Endodermal cell (in vitro differentiated cells): ENCODE measurements at regions not wholly inside any gene's neighbourhood (a gene's known extent, or its start where the extent isn't known, plus 50 kb on each side); places are given as distances from the start of the nearest gene placed in this dataset.

Experiments
- DNase-seq: peaks from one replicate; pipeline ENCODE4 v3.0.0-alpha.2; 2017
- H3K27ac ChIP-seq: 2 replicates; pipeline ENCODE4 v1.5.1; 2013; ENCODE audit warnings: mild to moderate bottlenecking, low read depth, low read length, moderate library complexity
- H3K27me3 ChIP-seq: 2 replicates; pipeline ENCODE4 v1.6.1; 2013; ENCODE audit warnings: mild to moderate bottlenecking, low read length, moderate library complexity; ENCODE audit not compliant: insufficient read depth, control insufficient read depth, poor library complexity, severe bottlenecking
- H3K36me3 ChIP-seq: 2 replicates; pipeline ENCODE4 v1.7.0; 2013; ENCODE audit warnings: mild to moderate bottlenecking, low read length, moderate library complexity; ENCODE audit not compliant: control insufficient read depth, insufficient read depth
- H3K4me1 ChIP-seq: one replicate; pipeline ENCODE4 v1.7.0; 2013; ENCODE audit warnings: low read length; ENCODE audit not compliant: control insufficient read depth, insufficient read depth
- H3K4me3 ChIP-seq: 2 replicates; pipeline ENCODE4 v1.5.1; 2013; ENCODE audit warnings: mild to moderate bottlenecking, low read length, moderate library complexity
- H3K9ac ChIP-seq: 2 replicates; pipeline ENCODE4 v1.6.1; 2013; ENCODE audit warnings: mild to moderate bottlenecking, low read length, moderate library complexity; ENCODE audit not compliant: poor library complexity, severe bottlenecking; ENCODE audit errors: extremely low read depth
- H3K9me3 ChIP-seq: 2 replicates; pipeline ENCODE4 v1.6.1; 2013; ENCODE audit warnings: mild to moderate bottlenecking, low read length, moderate library complexity; ENCODE audit not compliant: control insufficient read depth
- H3K27ac Mint-ChIP-seq: 2 replicates; pipeline ENCODE4 v1.8.0; 2020; ENCODE audit warnings: mixed read lengths
- H3K27me3 Mint-ChIP-seq: 2 replicates; pipeline ENCODE4 v1.8.0; 2021; ENCODE audit warnings: mild to moderate bottlenecking, mixed read lengths; ENCODE audit not compliant: insufficient read depth
- H3K36me3 Mint-ChIP-seq: 2 replicates; pipeline ENCODE4 v1.8.0; 2020; ENCODE audit warnings: low read depth, mixed read lengths
- H3K4me1 Mint-ChIP-seq: 2 replicates; pipeline ENCODE4 v1.8.0; 2020; ENCODE audit warnings: mixed read lengths
- H3K4me3 Mint-ChIP-seq: 2 replicates; pipeline ENCODE4 v1.8.0; 2020; ENCODE audit warnings: mild to moderate bottlenecking, moderate library complexity, mixed read lengths
- H3K9me3 Mint-ChIP-seq: 2 replicates; pipeline ENCODE4 v1.8.0; 2020; ENCODE audit warnings: mild to moderate bottlenecking, mixed read lengths
- CTCF ChIP-seq: fragments of 200-600 bp; sonication (generic); conservative IDR thresholded peaks from 2 replicates; pipeline ENCODE4 v1.5.0; 2021; ENCODE audit warnings: antibody characterized with exemption, mild to moderate bottlenecking
- WGBS, 2 experiments: methylation state at CpG; one replicate each; pipeline versions ENCODE4 v1.1.5 to v1.1.7; 2013; ENCODE audit warnings: missing lambda C conversion rate in 2 of 2, mixed read lengths in 1 of 2; ENCODE audit not compliant: insufficient coverage in 1 of 2, insufficient read length in 1 of 2; 5-methylcytosine and 5-hydroxymethylcytosine counted together

GRCh38 chr10:28058746-28059145 is 59.9 kb upstream of the ODAD2 start:
- H3K9ac ChIP-seq = no peak overlapping the region
- no peak overlapping the region for H3K4me3 ChIP-seq
- peaks cover 5% of the 10 kb centered on the region for H3K36me3 Mint-ChIP-seq
- peaks cover 8% of the 10 kb centered on the region for H3K4me1 Mint-ChIP-seq
- H3K4me1 ChIP-seq = no peaks in the 10 kb centered on the region
- no peak overlapping the region for H3K4me3 Mint-ChIP-seq
- no peak overlapping the region for H3K27ac ChIP-seq
- H3K27me3 Mint-ChIP-seq = no peaks in the 10 kb centered on the region
- no peak for DNase-seq
- no peaks in the 10 kb centered on the region for H3K27me3 ChIP-seq
- H3K27ac Mint-ChIP-seq = no peak overlapping the region
- TF ChIP-seq CTCF = no peak
- H3K9me3 ChIP-seq = no peaks in the 10 kb centered on the region
- H3K9me3 Mint-ChIP-seq = no peaks in the 10 kb centered on the region
- WGBS, 2 experiments = 96 to 100% methylated on average over 5 to 7 of the region's 7 CpGs
- no peaks in the 10 kb centered on the region for H3K36me3 ChIP-seq

- no peak overlapping the region for H3K4me3 Mint-ChIP-seq
Observed at GRCh38 chr10:28054228-28054860, 55.5 kb upstream of the ODAD2 start.

GRCh38 chr10:28049286-28049685 is 50.4 kb upstream of the ODAD2 start:
- no peak for TF ChIP-seq CTCF
- no peaks in the 10 kb centered on the region for H3K9me3 Mint-ChIP-seq
- no peak overlapping the region for H3K4me3 Mint-ChIP-seq
- H3K4me1 Mint-ChIP-seq = peaks cover 9% of the 10 kb centered on the region
- Histone ChIP-seq H3K4me3 (no peak overlapping the region), H3K27ac (no peak overlapping the region), H3K9ac (no peak overlapping the region), H3K9me3 (peaks cover 9% of the 10 kb centered on the region), H3K27me3 (no peaks in the 10 kb centered on the region), H3K36me3 (no peaks in the 10 kb centered on the region), H3K4me1 (no peaks in the 10 kb centered on the region)
- 98% methylated on average over 2 of the region's 2 CpGs; no CpG with 5 or more reads in 1 of the 2 experiments for WGBS, 2 experiments
- no peaks in the 10 kb centered on the region for H3K36me3 Mint-ChIP-seq
- no peak overlapping the region for H3K27ac Mint-ChIP-seq
- no peaks in the 10 kb centered on the region for H3K27me3 Mint-ChIP-seq
- no peak for DNase-seq

More at GRCh38 chr10:28054228-28054860, 55.5 kb upstream of the ODAD2 start:
- peaks cover 5% of the 10 kb centered on the region for H3K36me3 Mint-ChIP-seq
- DNase-seq = no peak
- Histone ChIP-seq H3K27me3 (no peaks in the 10 kb centered on the region), H3K36me3 (no peaks in the 10 kb centered on the region), H3K9ac (no peak overlapping the region), H3K27ac (no peak overlapping the region), H3K4me3 (no peak overlapping the region), H3K4me1 (no peaks in the 10 kb centered on the region), H3K9me3 (no peaks in the 10 kb centered on the region)
- no peak overlapping the region for H3K27ac Mint-ChIP-seq
- H3K27me3 Mint-ChIP-seq = no peaks in the 10 kb centered on the region
- no peaks in the 10 kb centered on the region for H3K4me1 Mint-ChIP-seq
- no peak for TF ChIP-seq CTCF
- no peaks in the 10 kb centered on the region for H3K9me3 Mint-ChIP-seq
- 92 to 96% methylated on average over 3 to 5 of the region's 5 CpGs for WGBS, 2 experiments
